Osteoblast (primary cell): ENCODE measurements at regions not wholly inside any gene's neighbourhood (a gene's known extent, or its start where the extent isn't known, plus 50 kb on each side); places are given as distances from the start of the nearest gene placed in this dataset.
A peak's percentile ranks its signal among the peaks of the same experiment; 100 is the strongest.

Experiments used
- DNase-seq: peaks from one replicate; pipeline ENCODE4 v3.0.0; 2011; ENCODE audit warnings: low spot score, mixed read lengths; ENCODE audit not compliant: insufficient read length; ENCODE audit errors: missing footprints
- H2AFZ ChIP-seq: 2 replicates; pipeline ENCODE4 v1.6.0; 2011; ENCODE audit warnings: mild to moderate bottlenecking, low read length
- H3K27ac ChIP-seq: 2 replicates; pipeline ENCODE4 v1.5.1; 2011; ENCODE audit warnings: mild to moderate bottlenecking, low read depth, low read length, moderate library complexity
- H3K27me3 ChIP-seq: 2 replicates; pipeline ENCODE4 v1.6.0; 2012; ENCODE audit warnings: mild to moderate bottlenecking, control low read depth, inconsistent platforms, low read length, moderate library complexity; ENCODE audit not compliant: insufficient read depth
- H3K36me3 ChIP-seq: 2 replicates; pipeline ENCODE4 v1.5.1; 2011; ENCODE audit warnings: mild to moderate bottlenecking, low read length, control low read depth, moderate library complexity; ENCODE audit not compliant: insufficient read depth
- H3K4me1 ChIP-seq: 2 replicates; pipeline ENCODE4 v1.5.1; 2011; ENCODE audit warnings: mild to moderate bottlenecking, low read length, control low read depth, moderate library complexity; ENCODE audit not compliant: insufficient read depth
- H3K4me2 ChIP-seq: 2 replicates; pipeline ENCODE4 v1.6.0; 2011; ENCODE audit warnings: mild to moderate bottlenecking, low read length; ENCODE audit not compliant: insufficient read depth
- H3K4me3 ChIP-seq: fragments of 200-600 bp; sonication (generic); 3 replicates; pipeline ENCODE4 v1.5.1; 2012; ENCODE audit warnings: mild to moderate bottlenecking, low read length, inconsistent platforms; ENCODE audit not compliant: insufficient read depth
- H3K79me2 ChIP-seq: 2 replicates; pipeline ENCODE4 v1.6.0; 2012; ENCODE audit warnings: mild to moderate bottlenecking, low read length, control low read depth, inconsistent platforms; ENCODE audit not compliant: insufficient read depth
- H3K9me3 ChIP-seq: 2 replicates; pipeline ENCODE4 v1.5.1; 2011; ENCODE audit warnings: low read depth, low read length, control low read depth
- H4K20me1 ChIP-seq: 2 replicates; pipeline ENCODE4 v1.6.0; 2012; ENCODE audit warnings: mild to moderate bottlenecking, low read length, control low read depth; ENCODE audit not compliant: insufficient read depth
- TF ChIP-seq, protein P1 (sequence below): IDR thresholded peaks from 2 replicates; pipeline ENCODE4 v1.5.1; 2011; ENCODE audit warnings: mild to moderate bottlenecking, low read depth, low read length, moderate library complexity; ENCODE audit errors: extremely low read depth

DNA sequence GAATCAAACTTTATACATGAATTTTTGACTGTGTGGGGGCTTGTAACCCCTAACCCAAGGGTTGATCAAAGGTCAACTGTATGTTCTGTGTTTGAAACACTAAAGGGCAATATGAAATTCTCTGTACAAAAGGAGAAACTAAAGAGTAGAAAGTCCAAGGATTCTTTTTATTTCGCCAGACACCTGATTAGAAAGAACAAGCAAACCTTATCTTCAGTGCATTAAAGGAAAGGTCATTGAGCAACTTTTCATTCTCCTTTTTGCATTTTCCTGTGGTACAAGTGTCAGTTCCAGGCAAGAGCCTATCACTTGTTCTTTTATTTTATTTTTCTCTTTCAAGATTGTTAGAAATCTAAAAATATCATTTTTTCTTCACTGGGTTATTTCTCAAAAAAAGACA is 430.1 kb upstream of the EPHA3 start:
- Histone ChIP-seq H3K4me2 (no peak overlapping the region), H3K4me3 (no peak overlapping the region), H3K36me3 (no peaks in the 10 kb centered on the region), H3K27me3 (no peaks in the 10 kb centered on the region), H3K4me1 (no peaks in the 10 kb centered on the region), H3K9me3 (no peaks in the 10 kb centered on the region), H2AFZ (no peak overlapping the region), H4K20me1 (no peaks in the 10 kb centered on the region), H3K79me2 (no peaks in the 10 kb centered on the region), H3K27ac (no peak overlapping the region)
- no peak for DNase-seq
- TF ChIP-seq, protein P1, sequence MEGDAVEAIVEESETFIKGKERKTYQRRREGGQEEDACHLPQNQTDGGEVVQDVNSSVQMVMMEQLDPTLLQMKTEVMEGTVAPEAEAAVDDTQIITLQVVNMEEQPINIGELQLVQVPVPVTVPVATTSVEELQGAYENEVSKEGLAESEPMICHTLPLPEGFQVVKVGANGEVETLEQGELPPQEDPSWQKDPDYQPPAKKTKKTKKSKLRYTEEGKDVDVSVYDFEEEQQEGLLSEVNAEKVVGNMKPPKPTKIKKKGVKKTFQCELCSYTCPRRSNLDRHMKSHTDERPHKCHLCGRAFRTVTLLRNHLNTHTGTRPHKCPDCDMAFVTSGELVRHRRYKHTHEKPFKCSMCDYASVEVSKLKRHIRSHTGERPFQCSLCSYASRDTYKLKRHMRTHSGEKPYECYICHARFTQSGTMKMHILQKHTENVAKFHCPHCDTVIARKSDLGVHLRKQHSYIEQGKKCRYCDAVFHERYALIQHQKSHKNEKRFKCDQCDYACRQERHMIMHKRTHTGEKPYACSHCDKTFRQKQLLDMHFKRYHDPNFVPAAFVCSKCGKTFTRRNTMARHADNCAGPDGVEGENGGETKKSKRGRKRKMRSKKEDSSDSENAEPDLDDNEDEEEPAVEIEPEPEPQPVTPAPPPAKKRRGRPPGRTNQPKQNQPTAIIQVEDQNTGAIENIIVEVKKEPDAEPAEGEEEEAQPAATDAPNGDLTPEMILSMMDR = no peak

DNA sequence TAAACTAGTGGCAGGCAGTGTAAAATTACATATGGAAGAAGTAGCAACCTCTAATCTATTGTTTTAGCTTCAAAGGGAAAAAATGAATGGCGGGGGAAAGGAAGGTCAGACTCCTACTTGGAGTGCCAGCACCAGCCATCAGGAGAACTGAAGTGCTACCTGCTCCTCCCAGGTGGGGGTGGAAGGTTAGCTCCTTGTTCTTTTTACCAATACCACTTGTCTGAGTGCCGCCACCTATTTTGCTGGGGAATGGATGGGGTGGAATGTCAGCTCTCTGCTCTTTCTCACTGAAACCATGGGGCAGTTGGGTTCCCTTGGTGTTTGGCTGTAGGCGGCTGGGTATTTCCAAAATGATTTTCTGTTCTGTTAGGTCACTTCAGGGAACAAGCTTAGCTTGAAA is 428.7 kb upstream of the EPHA3 start:
- Histone ChIP-seq H3K9me3 (no peaks in the 10 kb centered on the region), H3K79me2 (no peaks in the 10 kb centered on the region), H3K27me3 (no peaks in the 10 kb centered on the region), H3K36me3 (no peaks in the 10 kb centered on the region), H3K4me3 (no peak overlapping the region), H3K4me1 (no peaks in the 10 kb centered on the region), H3K27ac (no peak overlapping the region), H4K20me1 (no peaks in the 10 kb centered on the region), H3K4me2 (no peak overlapping the region), H2AFZ (no peak overlapping the region)
- TF ChIP-seq, protein P1 = no peak
- DNase-seq = no peak

GRCh38 chr3:88690287-88690686 is 417.1 kb upstream of the EPHA3 start:
- TF ChIP-seq, protein P1 = no peak

GRCh38 chr3:88691081-88691480 is 416.3 kb upstream of the EPHA3 start:
- no peaks in the 10 kb centered on the region for H3K79me2 ChIP-seq
- TF ChIP-seq, protein P1 = no peak
- no peaks in the 10 kb centered on the region for H4K20me1 ChIP-seq
- no peaks in the 10 kb centered on the region for H3K4me1 ChIP-seq
- no peaks in the 10 kb centered on the region for H3K9me3 ChIP-seq
- H3K4me3 ChIP-seq = no peak overlapping the region
- peak; percentile 2 for DNase-seq
- H3K27ac ChIP-seq = no peak overlapping the region
- no peaks in the 10 kb centered on the region for H3K36me3 ChIP-seq
- H3K4me2 ChIP-seq = no peak overlapping the region
- H3K27me3 ChIP-seq = no peaks in the 10 kb centered on the region
- no peak overlapping the region for H2AFZ ChIP-seq

More at GRCh38 chr3:88690287-88690686, 417.1 kb upstream of the EPHA3 start:
- Histone ChIP-seq H3K4me2 (no peak overlapping the region), H3K79me2 (no peaks in the 10 kb centered on the region), H3K9me3 (no peaks in the 10 kb centered on the region), H4K20me1 (no peaks in the 10 kb centered on the region), H3K4me3 (no peak overlapping the region), H3K36me3 (no peaks in the 10 kb centered on the region), H3K4me1 (no peaks in the 10 kb centered on the region), H2AFZ (no peak overlapping the region), H3K27me3 (no peaks in the 10 kb centered on the region), H3K27ac (no peak overlapping the region)
- no peak for DNase-seq
